B cell (primary cell): ENCODE measurements at regions not wholly inside any gene's neighbourhood (a gene's known extent, or its start where the extent isn't known, plus 50 kb on each side); places are given as distances from the start of the nearest gene placed in this dataset.

Experiments used
- ATAC-seq: fragments of 200-7000 bp; cut with Tn5 transposase; one replicate; pipeline ENCODE4 v1.10.0; 2021; ENCODE audit warnings: low read depth, mild to moderate bottlenecking, moderate number of reproducible peaks, moderate library complexity
- CTCF ChIA-PET: fragments of 350-600 bp; sonication (Branson Sonifier 250); formaldehyde crosslinking; loops from one replicate; lab custom pipeline; 2021; ENCODE audit warnings: antibody characterized with exemption, inconsistent platforms; lab: Charles Lee
- POLR2A ChIA-PET: fragments of 350-600 bp; sonication (Branson Sonifier 250); formaldehyde crosslinking; loops from one replicate; lab custom pipeline; 2021; ENCODE audit warnings: antibody characterized with exemption; lab: Charles Lee
- DNase-seq: peaks from one replicate; pipeline ENCODE4 v3.0.0; 2013
- H2AFZ ChIP-seq: 2 replicates; pipeline ENCODE4 v1.6.1; 2012; ENCODE audit warnings: mild to moderate bottlenecking, low read depth, low read length; ENCODE audit not compliant: insufficient read depth, poor library complexity, severe bottlenecking
- H3K27ac ChIP-seq, 2 donors: 1 replicate in 1 of 2; 2 replicates in 1 of 2; pipeline ENCODE4 v1.5.1; 2012 to 2013; ENCODE audit warnings: low read length in 2 of 2, mild to moderate bottlenecking in 2 of 2, moderate library complexity in 1 of 2
- H3K27me3 ChIP-seq, 4 experiments: fragments of 200-600 bp in 1 of 4; sonication (generic) in 1 of 4; replicated peaks in 1 of 4; 1 replicate in 2 of 4; 2 replicates in 2 of 4; pipeline versions ENCODE4 v1.6.1 to v1.7.0; 2013 to 2016; ENCODE audit warnings: low read length in 3 of 4, mild to moderate bottlenecking in 2 of 4, mixed read lengths in 1 of 4, moderate library complexity in 1 of 4; ENCODE audit not compliant: insufficient read depth in 4 of 4, control insufficient read depth in 3 of 4; ENCODE audit errors: control extremely low read depth in 1 of 4
- H3K36me3 ChIP-seq, 2 experiments: replicated peaks in 1 of 2; 1 replicate in 1 of 2; 2 replicates in 1 of 2; pipeline versions ENCODE4 v1.6.1 to v1.7.1; 2013; ENCODE audit warnings: low read length in 1 of 2; ENCODE audit not compliant: insufficient read depth in 2 of 2, control insufficient read depth in 1 of 2; ENCODE audit errors: control extremely low read depth in 1 of 2, extremely low read depth in 1 of 2
- H3K4me1 ChIP-seq, 2 donors: fragments of 200-600 bp in 1 of 2; sonication (generic) in 1 of 2; 1 replicate in 1 of 2; 2 replicates in 1 of 2; pipeline versions ENCODE4 v1.5.1 to v1.6.1; 2013 to 2017; ENCODE audit warnings: low read length in 2 of 2; ENCODE audit not compliant: control insufficient read depth in 2 of 2, insufficient read depth in 2 of 2
- H3K4me2 ChIP-seq: replicated peaks from 2 replicates; pipeline ENCODE3; 2012; ENCODE audit warnings: mild to moderate bottlenecking, low read depth, low read length; ENCODE audit not compliant: poor library complexity, severe bottlenecking
- H3K4me3 ChIP-seq, 5 experiments: fragments of 200-600 bp in 1 of 5; sonication (generic) in 1 of 5; 1 replicate in 3 of 5; 2 replicates in 2 of 5; pipeline versions ENCODE4 v1.5.1 to v1.7.0; 2011 to 2016; ENCODE audit warnings: low read length in 4 of 5, mild to moderate bottlenecking in 4 of 5, low read depth in 2 of 5, control low read depth in 1 of 5, moderate library complexity in 1 of 5; ENCODE audit not compliant: insufficient read depth in 1 of 5; ENCODE audit errors: control extremely low read depth in 1 of 5, extremely low read depth in 1 of 5
- H3K79me2 ChIP-seq: fragments of 200-600 bp; sonication (generic); one replicate; pipeline ENCODE4 v1.6.0; 2016; ENCODE audit warnings: low read length; ENCODE audit not compliant: control insufficient read depth, insufficient read depth
- H3K9ac ChIP-seq: fragments of 200-600 bp; sonication (generic); 2 replicates; pipeline ENCODE4 v1.6.1; 2017; ENCODE audit warnings: mild to moderate bottlenecking, low read length, moderate library complexity
- H3K9me3 ChIP-seq, 3 donors: one replicate each; pipeline versions ENCODE4 v1.6.1 to v1.7.1; 2013; ENCODE audit warnings: low read length in 2 of 3; ENCODE audit not compliant: control insufficient read depth in 2 of 3, insufficient read depth in 1 of 3; ENCODE audit errors: control extremely low read depth in 1 of 3
- H4K20me1 ChIP-seq: 2 replicates; pipeline ENCODE4 v1.6.0; 2012; ENCODE audit warnings: mild to moderate bottlenecking, low read length; ENCODE audit not compliant: insufficient read depth, control insufficient read depth, poor library complexity, severe bottlenecking
- H3K27ac Mint-ChIP-seq: one replicate; pipeline ENCODE4 v1.8.0; 2021; ENCODE audit warnings: mixed read lengths
- H3K27me3 Mint-ChIP-seq: one replicate; pipeline ENCODE4 v1.8.0; 2021; ENCODE audit warnings: mixed read lengths
- H3K4me1 Mint-ChIP-seq: one replicate; pipeline ENCODE4 v1.8.0; 2021; ENCODE audit warnings: mixed read lengths
- H3K4me3 Mint-ChIP-seq: one replicate; pipeline ENCODE4 v1.8.0; 2021; ENCODE audit warnings: mixed read lengths
- H3K9me3 Mint-ChIP-seq: one replicate; pipeline ENCODE4 v1.8.0; 2022; ENCODE audit warnings: mixed read lengths; ENCODE audit not compliant: insufficient read depth
- CTCF ChIP-seq: fragments of 200-600 bp; IDR thresholded peaks from one replicate; pipeline ENCODE4 v1.8.0; 2022; ENCODE audit warnings: antibody characterized with exemption, mild to moderate bottlenecking
- EZH2 ChIP-seq: IDR thresholded peaks from 2 replicates; pipeline ENCODE4 v1.6.1; 2012; ENCODE audit warnings: borderline replicate concordance, low read depth, mild to moderate bottlenecking, moderate library complexity, low read length; ENCODE audit not compliant: insufficient read depth, poor library complexity, severe bottlenecking
- WGBS: methylation state at CpG from one replicate; pipeline ENCODE4 v1.1.5; 2013; ENCODE audit warnings: missing lambda C conversion rate; ENCODE audit not compliant: insufficient coverage; 5-methylcytosine and 5-hydroxymethylcytosine counted together
- intact Hi-C: fragments of 100-400 bp; cut with micrococcal nuclease; formaldehyde crosslinking; loops from one replicate; pipeline ENCODE4 v1.10.0; 2022

DNA sequence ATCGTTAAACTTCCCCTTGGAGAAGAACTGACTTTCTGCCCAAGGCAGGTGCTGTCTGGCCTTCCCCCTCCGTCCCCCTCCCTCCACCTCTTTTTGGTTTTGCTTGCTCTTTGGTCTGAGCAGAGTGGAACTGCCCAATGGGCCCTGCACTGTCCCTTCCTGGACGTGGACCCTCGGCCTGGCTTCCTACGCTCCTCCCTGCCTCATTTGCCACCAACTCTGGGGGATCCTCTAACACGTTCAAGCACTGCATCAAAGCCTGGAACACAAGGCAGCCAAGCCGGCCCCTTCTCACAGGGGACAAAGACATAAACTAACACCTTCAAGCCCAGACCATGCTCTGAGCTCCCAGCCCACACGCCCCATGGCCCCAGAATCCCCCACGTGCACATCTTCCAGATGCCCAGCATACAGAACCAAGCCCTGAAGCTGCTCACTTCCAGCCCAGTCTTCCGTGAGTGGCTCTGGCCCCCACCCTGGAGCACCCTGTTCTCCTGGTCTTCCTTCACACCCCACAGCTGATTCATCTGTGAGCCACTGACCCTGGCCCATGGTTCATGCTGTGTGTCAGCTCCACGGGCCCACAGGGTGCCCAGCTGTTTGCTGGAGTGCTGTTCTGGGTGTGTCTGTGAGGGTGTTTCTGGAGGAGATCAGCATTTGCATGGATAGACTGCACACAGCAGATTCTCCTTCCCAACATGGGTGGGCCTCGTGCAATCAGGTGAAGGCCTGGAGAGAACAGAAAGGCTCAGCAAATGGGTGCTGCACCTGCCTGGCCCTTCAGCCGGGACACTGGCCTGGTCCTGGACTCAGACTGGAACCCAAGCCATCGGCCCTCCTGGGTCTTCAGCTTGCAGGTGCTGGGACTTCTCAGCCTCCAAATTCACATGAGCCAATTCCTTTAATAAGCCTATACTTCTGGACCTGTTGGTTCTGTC is 247.1 kb upstream of the SALL3 start:
- ATAC-seq (no peak), DNase-seq (no peak)
- Histone ChIP-seq H3K27me3 (no peaks in the 10 kb centered on the region), H3K27ac (no peak overlapping the region), H3K4me3 (no peak overlapping the region), H3K4me2 (no peak overlapping the region), H3K4me1 (no peaks in the 10 kb centered on the region), H3K9ac (no peak overlapping the region), H3K36me3 (no peaks in the 10 kb centered on the region), H3K9me3 (peaks cover 0 to 29% (median 0%) of the 10 kb centered on the region in 3 donors), H2AFZ (no peak overlapping the region), H4K20me1 (no peaks in the 10 kb centered on the region), H3K79me2 (no peaks in the 10 kb centered on the region)
- Mint-ChIP-seq H3K4me3 (no peak overlapping the region), H3K27me3 (peaks cover 3% of the 10 kb centered on the region), H3K9me3 (no peaks in the 10 kb centered on the region), H3K4me1 (no peaks in the 10 kb centered on the region), H3K27ac (no peak overlapping the region)
- 73% methylated on average over 14 of the region's 14 CpGs for WGBS
- no peak for TF ChIP-seq EZH2
- no peak for TF ChIP-seq CTCF
- ChIA-PET POLR2A (no interaction called here), CTCF (no interaction called here)
- intact Hi-C loops: no loop called here
